Activated CD8-positive, alpha-beta memory T cell treated with anti-CD3 and anti-CD28 coated beads, Interleukin-2, amount 50 U/mL, for 24 hours (primary cell): ENCODE measurements at regions not wholly inside any gene's neighbourhood (a gene's known extent, or its start where the extent isn't known, plus 50 kb on each side); places are given as distances from the start of the nearest gene placed in this dataset.
"Not testable (repeated sequence)": the region's sequence is repeated elsewhere in the genome, so short reads cannot be mapped to it uniquely, and the experiment has no call there.

Experiments used
- DNase-seq: peaks from one replicate; pipeline ENCODE4 v3.0.0-alpha.2; 2020; ENCODE audit errors: extremely low read depth

DNA sequence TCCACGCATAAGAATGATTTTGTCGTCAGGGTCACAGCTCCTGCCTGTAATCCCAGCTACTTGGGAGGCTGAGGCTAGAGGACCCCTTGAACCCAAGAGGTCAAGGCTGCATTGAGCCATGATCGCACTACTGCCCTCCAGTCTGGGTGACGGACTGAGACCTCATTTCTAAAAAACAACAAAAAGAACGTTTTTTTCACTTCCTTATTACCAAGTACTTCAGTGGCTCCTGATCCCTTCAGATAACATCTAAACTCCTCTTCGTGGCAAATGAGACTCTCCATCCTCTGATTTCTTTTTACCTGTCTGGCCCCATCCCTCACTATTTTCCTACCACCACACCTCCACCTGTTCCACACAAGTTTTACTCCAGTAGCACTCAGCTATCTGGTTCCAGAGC lies 105.4 kb upstream of the TLK1 start:
- no peak for DNase-seq

- not testable (repeated sequence) for DNase-seq
These were observed 100.8 kb upstream of the TLK1 start for GRCh38 chr2:171261529-171261928.

- no peak for DNase-seq
These were observed 100.1 kb upstream of the TLK1 start for GRCh38 chr2:171260471-171261424.

DNA sequence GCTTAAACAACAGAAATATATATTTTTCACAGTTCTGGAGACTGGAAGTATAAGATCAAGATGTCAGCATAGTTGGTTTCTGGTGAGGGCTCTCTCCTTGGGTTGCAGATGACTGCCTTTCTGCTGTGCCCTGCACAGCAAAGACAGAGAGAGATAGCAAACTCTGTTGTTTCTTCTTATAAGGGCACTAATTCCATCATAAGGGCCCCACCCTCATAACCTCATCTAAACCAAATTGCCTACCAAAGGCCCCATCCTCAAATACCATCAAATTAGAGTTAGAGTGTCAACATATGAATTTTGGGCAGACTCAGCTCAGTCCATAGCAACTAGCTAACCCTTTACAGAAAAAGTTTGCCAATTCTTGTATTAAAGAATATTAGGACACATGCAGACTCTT lies 94.0 kb upstream of the TLK1 start:
- no peak for DNase-seq

DNA sequence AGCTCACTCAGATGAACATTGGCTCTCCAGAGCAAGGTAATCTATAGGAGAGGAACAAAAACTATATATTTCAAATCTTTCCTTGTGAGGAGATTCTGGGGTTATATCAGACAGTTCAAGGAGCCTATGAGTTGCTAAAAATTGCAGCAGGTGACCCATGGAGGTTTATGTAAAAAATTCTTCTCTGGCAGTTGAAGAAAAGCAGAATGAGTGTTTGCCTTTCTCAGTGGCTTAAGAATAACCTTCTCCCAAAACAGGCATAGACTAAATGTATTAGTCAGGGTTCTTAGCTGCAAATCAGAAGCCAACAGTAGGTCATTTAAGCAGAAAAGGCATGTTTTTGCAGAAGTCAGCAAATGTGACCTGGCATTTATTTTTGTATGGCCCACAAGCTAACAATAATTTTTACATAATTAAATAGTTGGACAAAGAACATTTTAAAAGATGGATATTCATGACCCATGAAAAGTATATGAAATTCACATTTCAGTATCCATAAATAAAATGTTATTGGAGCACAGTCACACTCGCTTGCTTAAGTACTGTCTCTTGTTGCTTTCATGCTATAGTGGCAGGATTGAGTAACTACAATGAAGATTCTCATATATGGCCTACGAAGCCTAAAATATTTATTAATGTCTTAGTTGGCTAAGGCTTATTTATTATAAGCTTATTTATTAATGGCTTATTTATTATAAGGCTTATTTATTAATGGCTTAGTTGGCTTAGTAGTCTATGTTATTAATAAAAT lies 93.4 kb upstream of the TLK1 start:
- DNase-seq: no peak

- no peak for DNase-seq
These were observed 92.6 kb upstream of the TLK1 start for GRCh38 chr2:171253279-171253678.

DNA sequence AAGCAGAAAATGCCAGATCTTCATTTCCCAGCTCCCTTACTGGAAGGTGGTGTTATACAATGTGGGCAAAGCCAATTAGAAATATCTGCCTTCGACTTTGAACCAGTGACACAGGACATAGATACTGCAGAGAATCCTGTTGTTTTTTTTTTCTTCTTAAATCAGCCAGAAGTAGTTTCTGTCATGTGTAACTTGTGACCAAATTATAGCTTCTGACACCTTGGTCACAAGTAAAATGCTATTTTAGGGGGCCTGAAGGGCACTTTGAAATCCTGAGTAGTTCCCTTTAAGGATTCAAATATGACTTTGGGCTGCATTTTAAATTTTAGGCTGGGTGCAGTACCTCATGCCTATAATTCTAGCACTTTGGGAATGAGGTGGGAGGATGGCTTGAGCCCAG lies 89.0 kb upstream of the TLK1 start:
- no peak for DNase-seq

- no peak for DNase-seq
These were observed 87.3 kb upstream of the TLK1 start for GRCh38 chr2:171247741-171248662.

DNA sequence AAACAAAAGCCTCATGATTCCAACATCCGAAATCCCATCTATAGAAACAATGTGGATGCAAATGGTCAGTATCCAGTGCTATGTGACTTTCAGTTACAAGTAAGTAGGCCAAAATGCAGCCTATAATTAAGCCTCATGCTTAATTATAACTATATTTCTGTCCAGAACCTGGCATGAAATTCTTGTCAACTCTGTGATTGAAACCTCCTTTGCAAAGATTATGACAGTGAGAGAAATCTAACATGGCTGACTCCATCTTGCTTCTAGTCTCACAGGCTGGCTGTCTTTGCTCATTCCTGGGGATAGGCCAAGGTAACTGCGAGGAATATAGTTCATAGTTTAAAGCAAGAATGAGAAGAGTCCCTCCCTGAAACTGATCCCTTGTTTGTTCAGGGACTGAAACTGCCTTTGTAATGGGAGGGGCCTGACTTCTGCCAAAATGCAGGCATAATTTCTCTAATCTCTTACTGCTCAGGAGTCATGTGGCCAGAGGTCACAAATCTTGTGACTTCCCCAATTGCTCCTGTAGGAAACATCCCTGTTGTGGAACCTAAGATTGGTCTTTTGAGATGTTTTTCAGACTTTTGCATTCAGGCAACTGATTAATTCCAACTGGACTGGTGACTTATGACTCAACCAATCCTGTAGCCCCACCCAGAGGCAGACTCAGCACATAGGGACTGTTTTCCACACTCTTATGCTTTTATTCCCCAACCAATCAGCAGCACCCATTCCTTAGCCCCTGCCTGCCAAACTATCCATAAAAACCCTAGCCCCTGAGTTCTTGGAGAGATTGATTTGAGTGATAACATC lies 84.5 kb upstream of the TLK1 start:
- no peak for DNase-seq

GRCh38 chr2:171244466-171244969 lies 83.8 kb upstream of the TLK1 start:
- DNase-seq: no peak

GRCh38 chr2:171241771-171242170 lies 81.1 kb upstream of the TLK1 start:
- no peak for DNase-seq

GRCh38 chr2:171238946-171239345 lies 78.3 kb upstream of the TLK1 start:
- no peak for DNase-seq

DNA sequence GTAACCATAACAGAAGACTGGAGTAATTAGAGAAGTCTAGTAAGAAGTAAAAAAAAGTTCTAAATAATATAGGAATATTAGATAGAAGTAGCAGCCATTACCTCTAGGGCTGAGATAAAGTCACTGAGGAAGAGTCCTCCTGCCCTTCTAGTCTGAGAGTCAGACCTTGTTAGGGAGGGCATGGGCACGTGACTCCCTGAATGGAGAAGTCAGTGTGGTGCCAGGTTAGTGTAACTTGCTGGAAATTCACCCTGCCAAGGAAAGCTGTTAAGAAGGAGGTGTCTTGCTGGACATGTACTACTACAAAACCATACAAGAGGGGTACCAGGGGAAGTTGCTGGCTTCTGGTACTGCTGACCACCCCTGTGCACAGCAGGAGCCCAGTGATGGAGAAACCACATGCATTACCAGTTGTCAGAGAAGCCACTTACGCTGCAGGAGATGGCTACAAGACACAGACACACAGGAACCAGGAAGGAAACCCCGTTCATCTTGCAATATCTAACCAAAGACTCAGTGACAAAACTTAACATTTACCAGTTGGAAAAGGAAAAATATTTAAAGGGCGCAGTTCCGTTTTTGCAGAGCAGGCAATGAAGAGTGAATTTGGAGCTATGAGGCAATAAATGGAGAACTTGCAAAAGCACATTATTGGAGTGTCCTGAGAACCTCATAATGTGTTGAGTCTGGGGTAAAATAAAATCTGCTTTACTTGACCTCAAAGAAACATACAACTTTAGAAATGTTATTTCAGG lies 77.2 kb upstream of the TLK1 start:
- DNase-seq: no peak

- no peak for DNase-seq
These were observed 74.7 kb upstream of the TLK1 start for GRCh38 chr2:171235262-171235881.

DNA sequence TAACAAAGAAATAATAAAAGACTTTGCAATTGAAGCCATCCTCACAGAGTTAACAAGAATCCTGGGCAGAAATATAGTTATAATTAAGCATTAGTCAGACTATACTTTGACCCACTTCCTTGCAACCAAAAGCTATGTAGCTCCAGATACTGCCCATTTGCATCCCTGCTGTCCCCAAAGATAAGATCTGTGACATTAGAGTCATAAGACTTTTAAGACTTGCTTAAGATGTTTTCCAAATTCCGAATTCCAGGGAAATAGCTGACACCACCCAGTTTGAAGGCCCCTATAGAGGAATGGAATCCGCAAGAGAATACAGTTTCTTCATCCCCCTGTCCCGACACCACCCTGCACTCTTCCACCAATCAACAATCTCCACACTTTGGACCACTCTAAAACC lies 69.5 kb upstream of the TLK1 start:
- no peak for DNase-seq

- DNase-seq: no peak
These were observed 68.1 kb upstream of the TLK1 start for GRCh38 chr2:171228826-171229225.

DNA sequence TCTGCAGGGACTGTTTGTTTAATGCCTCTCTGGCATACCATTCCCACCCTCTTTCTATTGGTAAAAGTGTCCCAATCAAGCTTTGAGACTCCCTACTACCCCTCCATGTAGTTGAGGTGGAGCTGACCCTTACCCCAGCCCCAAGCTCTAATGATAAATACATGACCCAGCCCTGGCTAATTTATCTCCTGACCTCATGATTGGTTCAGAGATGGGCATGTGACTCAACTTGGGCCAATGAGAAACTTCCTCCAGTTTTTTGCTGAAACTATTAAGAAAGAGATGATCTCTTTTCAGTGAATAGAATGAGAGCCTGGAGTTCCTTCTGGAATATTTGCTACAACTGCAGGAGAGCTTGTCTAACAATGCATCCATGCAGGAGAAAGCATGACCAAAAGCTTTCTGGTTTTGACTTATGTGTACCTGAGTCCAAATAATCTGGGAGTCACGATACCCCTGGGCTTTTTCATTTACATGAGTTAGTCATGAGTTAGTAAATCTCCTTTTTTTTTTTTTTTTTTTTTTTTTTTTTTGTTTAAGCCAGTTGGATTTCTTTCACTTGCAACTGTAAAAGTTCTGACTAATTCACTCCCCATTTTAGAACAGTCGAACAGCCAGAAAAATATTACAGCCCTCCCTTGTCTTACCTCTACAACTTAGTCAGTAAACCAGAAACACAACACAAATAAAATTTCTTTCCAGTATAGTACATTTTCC lies 66.5 kb upstream of the TLK1 start:
- no peak for DNase-seq

DNA sequence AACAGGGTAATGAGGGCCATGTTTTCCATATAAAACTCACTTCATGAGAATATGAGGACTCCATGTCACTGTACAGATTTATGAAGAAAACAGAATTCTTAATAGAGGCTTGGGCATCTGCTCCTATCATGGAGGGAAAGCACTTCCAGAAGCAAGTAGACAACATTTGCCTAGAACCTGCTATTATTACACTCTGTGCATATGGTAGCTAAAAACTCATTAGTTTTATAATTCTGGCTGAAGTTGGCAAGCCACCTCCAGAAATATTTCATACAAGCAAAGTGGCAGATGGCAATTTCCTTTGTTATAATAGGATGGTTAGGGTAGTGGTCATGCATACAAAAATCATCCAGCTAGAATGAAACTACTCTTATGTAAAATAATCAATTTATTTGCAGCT lies 65.8 kb upstream of the TLK1 start:
- no peak for DNase-seq

GRCh38 chr2:171225989-171226388 lies 65.3 kb upstream of the TLK1 start:
- no peak for DNase-seq
